NCI-H446 treated with DMSO at 0.1 percent for 48 hours (cell line): ENCODE measurements at regions not wholly inside any gene's neighbourhood (a gene's known extent, or its start where the extent isn't known, plus 50 kb on each side); places are given as distances from the start of the nearest gene placed in this dataset.

ENCODE experiments used
- DNase-seq: peaks from one replicate; lab custom pipeline; 2025; lab: John Stamatoyannopoulos, UW

DNA sequence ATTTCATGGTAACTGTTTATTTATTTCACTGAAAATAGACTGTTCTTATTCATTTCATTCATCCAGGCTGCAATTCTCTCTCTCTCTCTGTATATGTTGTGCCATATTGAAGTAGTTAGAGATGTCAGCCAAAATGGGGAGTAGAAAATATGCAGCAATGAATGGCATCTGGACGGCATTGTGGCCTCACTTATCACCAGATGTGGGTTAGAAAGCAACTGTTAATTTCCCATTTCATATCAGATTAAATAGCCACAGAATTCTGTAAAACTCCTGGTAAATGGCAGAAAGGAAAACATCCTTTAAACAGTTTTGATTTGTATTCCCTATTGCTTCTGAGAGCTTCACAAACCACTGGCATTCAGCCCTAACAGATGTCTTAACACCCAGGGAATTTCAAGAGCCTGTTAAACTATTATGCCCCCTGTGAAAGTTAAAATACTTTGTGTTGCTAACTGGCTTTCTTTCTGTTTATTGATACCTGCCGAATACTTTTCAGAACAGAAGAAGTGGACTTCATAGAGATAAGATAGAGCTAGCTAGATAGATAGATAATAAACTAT, 1763.3 kb upstream of the MIR17HG start:
- DNase-seq = no peak

DNA sequence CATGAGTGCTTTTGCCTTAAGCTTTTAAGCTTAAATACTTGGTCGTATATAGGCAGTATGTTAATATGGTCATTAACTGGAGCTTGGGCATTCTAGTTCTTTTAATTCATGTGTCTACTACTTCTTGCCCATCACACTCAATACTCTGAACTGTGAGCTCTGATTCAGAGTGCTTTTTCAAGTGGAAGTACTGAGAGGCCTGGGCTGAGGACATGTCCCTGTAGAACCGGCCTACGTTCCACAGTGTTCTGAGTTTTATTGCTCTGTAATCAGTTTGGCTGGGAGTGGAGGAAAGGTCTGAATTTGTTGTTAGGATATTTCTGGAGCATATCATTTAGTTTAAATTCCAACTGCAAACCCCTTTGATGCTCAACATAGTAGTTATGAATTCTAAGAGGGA, 1744.8 kb upstream of the MIR17HG start:
- no peak for DNase-seq

DNA sequence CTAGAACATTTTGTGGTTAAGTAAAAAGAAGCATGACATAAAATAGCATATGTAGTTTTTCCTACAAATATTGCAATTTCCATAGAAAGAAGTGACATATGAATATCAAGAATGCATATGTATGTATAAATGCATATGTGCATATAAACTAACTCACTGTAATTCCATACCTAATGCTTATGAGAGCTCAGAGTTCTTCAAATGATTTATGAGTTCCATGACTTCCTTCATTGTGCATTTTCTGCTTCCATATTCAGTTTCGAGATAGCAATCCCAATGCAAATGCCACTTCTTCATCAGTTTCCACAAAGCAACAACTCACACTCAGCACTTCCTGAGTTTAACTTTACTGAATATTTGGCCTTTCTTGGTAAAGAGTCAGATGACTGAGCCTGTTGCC, 1744.3 kb upstream of the MIR17HG start:
- no peak for DNase-seq

DNA sequence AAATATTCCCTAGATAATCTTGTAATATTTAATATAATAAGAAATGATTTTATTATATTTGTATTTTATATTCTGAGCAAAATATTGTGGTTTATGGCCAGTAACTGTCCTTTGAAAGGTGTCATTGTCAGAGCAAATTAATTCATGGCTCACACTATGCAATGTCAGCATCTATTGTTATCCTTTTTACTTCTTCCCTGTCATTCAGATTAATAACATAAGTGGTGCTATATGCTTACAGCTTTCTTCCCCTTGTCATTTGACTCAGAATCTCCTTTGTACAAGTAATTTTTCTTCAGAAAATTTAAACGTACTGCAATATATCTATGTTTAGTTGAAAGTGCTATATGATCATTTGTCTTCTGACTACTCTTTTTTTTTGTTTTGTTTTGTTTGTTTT, 1738.2 kb upstream of the MIR17HG start:
- DNase-seq = no peak

DNA sequence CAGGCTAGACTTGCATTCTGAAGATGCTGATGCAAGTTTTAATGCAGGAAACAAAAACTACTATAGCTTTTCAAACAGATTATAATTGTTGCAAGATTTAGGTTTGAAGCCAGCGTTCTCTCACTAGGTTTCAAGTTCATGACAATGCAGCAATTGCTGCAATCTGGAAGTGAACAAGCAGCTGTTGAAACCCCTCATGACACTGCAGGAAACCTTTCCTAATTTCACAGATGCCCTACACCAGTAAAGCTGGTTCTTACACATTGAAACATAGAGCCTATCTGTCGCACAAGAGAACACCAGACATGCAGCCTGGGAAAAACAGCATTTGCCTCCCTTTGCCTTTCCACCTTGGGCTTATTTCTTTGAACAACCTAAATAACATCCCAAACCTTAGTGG, 1737.2 kb upstream of the MIR17HG start:
- no peak for DNase-seq

DNA sequence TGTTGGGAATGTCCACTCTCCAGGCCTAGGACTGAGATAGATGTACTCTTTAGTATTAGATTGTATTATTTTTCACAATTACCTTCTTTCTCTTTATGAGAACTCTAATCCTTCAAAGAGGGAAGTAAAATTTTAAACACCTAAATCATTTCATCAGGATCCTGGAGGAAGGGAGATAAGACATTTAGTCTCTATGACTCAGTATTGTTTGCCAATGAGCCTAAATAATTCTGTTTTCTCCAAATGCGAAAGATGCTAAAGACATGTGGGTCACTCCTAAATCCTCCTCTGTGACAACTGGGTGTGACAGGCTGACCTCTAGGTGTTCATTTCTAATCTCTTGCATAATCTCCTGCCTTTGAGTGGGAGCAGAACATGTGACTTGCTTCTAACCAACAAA, 1736.6 kb upstream of the MIR17HG start:
- no peak for DNase-seq

DNA sequence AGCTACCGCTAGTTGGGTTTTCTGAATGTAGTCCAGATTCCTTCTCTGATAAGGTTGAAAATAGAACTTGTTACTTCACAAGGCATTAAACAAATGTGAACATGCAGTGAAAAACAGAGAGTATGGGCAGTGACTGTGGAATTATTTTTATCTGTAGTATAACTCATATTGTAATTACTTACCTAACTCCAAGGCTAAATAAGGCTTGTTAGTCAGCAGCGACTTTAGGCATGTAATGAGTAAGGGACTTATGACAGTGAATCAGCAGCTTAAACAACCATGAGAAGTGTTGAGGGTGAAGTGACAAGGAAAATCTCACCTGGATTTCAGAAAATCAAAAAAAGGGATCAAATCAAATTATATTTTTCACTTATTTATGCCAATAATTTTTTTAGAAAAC, 1719.5 kb upstream of the MIR17HG start:
- DNase-seq = no peak

DNA sequence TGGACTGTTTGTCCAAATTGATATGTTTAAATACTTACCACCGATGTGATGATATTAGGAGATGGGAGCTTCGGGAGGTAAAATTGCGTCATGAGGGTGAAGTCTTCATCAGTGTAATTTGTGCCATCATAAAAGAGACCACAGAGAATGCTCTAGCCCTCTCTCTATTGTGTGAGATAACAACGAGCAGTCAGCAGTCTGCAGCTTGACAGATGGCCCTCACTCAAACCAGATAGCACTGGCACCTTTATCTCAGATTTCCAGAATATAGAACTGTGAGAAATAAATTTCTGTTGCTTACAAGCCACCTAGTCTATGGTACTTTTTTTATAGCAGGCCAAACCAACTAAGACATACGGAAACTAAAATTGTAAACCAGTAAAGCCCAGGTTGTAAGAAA, 1718.9 kb upstream of the MIR17HG start:
- DNase-seq = no peak

DNA sequence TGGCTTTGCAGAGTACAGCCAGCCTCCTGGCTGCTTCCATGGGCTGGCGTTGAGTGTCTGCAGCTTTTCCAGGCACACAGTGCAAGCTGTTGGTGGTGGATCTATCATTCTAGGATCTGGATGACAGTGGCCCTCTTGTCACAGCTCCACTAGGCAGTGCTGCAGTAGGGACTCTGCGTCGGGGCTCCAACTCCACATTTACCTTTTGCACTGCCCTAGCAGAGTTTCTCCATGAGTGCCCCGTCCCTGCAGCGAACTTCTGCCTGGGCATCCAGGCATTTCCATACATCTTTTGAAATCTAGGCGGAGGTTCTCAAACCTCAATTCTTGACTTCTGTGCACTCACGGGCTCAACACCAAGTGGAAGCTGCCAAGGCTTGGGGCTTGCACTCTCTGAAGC, 1697.3 kb upstream of the MIR17HG start:
- DNase-seq = no peak

DNA sequence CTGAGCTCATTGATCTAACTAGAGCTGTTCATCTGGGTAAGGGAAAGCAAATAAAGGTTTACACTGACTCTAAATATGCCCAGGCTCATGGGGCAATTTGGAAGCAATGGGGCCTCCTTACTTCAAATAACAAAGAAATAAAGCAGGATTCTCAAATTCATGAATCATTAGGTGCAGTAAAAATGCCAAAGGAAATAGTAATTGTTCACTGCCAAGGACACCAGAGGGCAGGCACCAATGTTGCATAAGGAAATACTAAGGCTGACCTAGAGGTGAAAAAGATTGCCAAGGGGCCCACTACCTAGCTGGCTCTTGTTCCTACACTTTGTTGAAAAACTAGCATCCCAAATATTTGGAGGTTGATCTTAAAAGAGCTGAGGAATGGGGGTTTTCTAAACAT, 1686.7 kb upstream of the MIR17HG start:
- DNase-seq = no peak

DNA sequence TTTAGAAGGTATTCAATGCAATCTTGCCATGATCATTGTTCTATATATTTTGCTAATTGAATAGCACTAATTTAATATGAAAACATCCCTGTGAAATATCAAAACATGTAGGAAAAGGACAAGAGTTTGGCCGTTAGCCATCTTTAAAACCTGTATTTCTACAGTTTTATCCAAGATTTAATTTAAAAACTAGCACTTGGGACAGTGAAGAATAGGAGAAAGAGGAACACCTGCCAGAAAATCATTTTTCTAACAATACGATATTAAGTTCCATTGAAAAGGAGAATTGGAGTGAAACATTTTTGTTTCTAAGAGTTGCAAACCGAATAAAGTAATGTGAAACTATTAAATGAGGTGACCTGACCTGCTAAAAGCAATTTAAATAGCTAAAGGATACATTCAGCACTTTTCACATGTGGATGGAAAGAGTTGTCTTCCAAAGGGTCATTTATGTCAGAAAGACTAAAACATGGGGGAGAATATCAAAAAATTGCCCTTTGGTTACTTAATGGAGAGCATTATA, 1673.6 kb upstream of the MIR17HG start:
- no peak for DNase-seq

DNA sequence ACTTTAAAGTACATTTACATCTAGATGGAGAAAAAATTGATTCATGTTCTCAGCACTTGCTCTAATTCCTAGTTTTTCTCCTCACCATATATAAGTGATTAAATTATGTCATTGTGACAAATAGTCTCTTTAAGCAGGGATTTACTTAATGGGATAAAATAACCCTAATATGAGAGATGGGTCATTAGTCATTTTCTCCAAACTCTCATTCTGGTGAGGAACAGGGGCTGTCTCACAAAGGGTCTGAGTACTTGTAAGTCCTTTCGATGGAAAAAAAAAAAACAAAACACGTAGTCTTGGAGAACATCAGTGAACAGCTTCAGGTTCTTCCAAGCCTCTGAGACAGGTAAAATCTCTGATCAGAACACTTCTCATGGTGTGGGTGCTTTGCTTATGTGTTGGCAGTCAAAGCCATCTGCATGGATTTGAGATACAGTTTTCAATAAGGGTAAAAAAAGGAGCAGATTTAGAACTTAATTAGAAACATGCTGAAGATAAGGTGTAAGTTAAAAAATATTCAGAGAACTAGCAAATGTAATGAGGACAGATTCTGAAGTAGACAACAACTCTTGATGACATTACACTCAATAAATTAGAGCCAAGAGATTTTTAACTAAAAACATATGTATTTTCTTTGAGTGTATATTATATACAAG, 1668.9 kb upstream of the MIR17HG start:
- no peak for DNase-seq

DNA sequence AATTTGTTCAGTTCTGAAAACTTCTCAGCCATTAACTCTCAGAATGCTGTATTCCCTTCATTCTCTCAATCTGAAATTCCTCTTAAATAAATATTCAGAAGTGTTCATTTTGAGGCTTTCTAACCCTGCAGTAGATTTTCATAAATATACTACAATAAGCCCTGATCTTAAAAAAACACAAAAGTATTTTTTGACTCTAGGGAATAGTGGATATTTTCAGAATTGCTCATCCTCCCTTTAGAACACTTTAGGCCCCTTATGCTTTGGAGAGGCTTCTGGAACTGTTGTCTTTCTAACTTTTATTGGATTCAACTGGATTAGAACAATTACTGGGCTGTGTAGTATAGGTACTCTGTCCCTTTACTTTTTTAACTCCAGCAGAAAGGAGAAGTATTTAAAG, 1662.6 kb upstream of the MIR17HG start:
- no peak for DNase-seq

DNA sequence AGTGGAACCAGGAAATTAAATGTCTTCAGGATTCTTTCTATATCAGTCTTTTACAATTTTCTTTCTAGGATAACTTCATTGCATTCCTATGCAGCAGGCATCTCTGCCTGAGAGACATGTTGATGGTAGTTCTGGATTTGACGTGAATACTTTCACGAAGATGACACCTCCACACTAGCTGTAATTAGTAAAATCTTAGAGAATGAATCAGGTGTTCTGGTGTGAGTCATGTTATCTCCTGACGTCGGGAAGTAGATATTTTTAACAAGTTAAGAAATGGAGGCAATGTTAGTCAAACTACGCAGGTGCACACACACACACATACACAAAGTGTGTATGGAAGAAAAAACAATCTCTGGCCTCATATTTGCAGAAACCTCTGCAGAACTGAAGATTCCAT, 1661.3 kb upstream of the MIR17HG start:
- DNase-seq = no peak

DNA sequence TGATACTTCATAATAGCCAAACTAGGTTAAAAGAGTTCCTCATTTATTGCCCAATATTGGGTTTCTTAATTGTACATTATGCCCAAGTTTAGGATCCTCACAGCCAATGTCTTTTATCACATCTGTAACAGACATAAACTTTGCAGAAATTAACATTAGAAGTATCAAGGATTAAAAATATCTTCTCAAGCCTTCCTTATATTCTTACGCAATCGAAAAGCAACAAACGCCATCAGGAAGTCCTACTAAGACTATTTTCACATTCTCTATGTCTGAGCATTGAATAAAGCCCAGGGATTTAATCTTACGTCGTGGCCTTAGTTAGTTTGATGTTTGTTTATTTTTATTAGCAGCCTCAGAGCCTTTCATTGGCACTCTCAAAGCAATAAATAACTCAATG, 1660.4 kb upstream of the MIR17HG start:
- no peak for DNase-seq

DNA sequence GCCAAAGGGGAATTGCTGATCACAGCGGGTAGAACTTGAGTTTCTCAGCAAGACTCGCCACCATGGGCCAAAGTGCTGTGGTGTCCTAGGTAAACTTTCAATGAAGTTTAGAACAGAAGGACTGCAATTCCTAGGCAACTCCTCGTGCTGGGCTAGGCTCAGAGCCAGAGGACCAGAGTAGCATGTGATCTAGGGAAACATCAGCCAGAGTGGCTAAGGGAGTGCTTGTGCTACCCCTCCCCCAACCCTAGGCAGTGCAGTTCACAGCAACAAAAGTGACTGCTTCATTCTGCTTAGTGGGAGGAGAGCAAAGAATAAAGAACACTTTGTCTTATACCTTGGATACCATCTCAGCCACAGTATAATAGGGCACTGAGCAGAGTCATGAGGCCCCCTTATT, 1658.6 kb upstream of the MIR17HG start:
- no peak for DNase-seq

DNA sequence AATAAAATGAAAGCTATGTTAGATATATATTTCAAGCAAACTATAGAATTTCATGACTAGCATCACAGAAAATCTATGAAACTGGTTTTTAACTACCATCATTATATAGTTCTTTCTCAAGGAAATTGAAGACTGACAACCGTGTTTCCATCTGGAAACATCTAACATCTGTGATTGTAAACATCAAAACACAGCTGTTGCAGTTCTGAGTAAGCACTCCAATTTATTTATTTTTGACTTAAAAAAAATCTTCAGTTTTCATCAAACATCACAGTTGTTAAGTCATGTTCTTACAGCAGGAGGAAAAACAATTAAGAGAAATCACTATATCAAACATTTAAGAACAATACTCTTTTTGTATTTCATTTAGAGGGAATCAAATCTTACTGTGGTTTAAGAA, 1653.0 kb upstream of the MIR17HG start:
- no peak for DNase-seq

DNA sequence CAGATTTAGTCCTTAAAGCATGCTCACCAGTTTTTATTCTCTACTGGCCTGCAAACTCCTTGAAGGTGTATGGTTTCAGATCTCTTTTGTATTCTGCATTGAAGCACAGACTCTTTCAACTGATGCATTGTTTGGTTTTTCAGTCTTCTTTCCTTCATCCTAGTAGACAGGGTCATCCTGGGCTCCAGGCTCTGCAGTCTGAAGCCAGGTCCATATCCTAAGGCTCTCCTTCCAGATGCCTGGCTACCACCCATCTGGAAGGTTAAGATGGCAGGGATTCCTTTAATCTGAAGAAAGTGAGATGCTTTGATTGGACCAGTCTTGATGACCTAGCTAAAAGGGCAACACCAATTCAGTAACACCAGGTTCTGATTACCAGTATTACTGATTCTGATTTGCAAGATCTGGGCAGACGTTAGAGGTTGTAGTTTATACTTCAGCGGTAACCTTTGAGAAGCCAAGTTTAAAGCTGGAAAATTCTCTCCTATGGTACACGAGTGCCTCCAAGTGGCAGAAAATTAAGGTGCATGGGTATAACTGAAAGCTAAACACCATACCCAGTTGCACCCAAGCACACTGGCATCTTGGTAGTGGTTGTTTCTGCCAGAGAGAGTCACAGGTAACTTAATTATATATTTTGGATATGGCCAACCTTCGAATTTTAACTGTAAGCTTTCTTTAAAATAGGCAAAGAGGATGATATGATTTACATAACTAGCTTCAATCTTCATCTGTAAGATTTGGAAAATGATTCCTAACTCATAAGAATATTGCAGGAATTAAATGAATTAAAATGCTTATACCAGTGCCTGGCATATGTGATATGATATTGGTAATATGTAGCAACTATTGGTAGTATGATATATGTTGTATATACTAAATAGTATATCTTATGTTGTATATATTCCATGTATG, 1651.9 kb upstream of the MIR17HG start:
- DNase-seq = no peak

DNA sequence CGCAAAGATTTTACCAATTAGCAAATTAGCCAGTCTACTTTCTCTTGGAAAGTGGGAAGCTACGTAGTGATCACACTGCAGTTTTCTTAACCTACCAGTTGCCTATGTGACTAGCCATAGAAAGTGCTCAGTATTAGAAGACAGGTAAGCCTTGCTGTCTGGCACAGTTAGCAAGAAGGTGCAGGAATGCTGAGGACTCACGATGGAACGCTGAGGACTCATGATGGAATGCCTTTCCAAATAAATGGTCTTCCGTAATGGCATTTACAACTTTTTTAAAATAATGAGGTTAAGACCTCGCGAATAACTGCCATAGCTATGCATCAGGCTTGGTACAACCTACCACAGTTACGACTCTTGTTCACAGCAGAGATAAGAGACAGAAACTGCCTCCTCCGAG, 1645.6 kb upstream of the MIR17HG start:
- DNase-seq = no peak

DNA sequence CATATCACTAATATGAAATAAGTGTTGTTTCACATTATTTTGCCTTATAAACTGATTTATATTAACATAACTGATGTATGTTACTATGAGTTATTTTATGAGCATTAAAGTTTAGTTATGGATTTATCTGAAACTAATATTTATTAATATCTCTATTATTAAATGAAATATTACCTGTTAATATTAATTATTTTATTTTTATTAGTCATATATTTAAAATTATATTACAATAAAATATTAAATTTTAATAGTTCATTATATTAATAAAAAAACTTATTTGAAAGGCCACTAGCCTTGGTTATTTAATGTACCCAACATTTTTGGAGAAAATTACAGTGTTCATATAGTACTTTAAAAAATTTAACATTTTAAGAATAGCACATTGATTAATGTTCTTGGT, 1643.4 kb upstream of the MIR17HG start:
- DNase-seq = no peak

DNA sequence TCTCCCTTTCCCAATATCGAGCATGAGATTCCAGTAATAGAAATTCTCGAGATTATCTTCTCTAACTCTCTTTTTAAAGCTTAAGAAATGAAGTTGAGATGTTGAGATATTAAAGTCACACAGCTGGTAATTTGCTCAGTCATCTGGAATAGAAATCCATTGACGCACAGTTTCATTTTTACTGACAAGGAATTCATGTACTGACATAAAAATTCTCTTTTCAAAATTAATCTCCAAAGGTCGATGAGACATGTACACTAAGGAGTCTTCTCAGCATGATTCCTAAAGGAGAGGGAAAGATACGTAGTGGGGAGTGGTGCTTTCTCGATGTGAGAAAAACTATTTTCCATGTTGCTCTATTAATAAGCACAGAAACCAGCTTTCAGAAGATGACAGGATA, 1639.5 kb upstream of the MIR17HG start:
- DNase-seq = no peak

DNA sequence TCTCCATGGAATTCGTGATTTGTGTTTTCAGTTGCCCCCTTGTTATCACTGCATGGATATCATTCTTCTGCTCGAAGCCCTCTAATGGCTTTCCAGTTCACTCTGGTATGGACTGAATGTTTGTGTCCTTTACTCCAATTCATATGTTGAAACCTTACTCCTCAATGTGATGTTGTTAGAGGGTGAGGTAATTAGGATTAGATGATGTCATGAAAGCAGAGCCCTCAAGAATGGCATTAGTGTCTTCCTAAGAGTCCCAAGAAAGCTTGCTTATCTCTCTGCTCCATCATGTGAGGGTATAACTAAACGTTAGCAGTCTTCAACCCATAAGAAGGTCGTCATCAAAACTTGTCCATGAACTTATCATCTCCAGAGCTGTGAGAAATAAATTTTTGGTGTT, 1626.3 kb upstream of the MIR17HG start:
- no peak for DNase-seq
